ENCODE measurements at regions not wholly inside any gene's neighbourhood (a gene's known extent, or its start where the extent isn't known, plus 50 kb on each side); places are given as distances from the start of the nearest gene placed in this dataset.

- TF ChIP-seq IRF3 (IDR thresholded peaks at IDR 0.05; ENCODE audit: low read depth, low read length): no peak
- TF ChIP-seq EZH2phosphoT487 (IDR thresholded peaks at IDR 0.05; ENCODE audit: borderline replicate concordance, low read depth): no peak
- no peak for TF ChIP-seq RAD21 (IDR thresholded peaks at IDR 0.05; ENCODE audit: low read length)
- TF ChIP-seq FOXM1 (IDR thresholded peaks at IDR 0.05; ENCODE audit: low read depth): no peak
- TF ChIP-seq, protein P1, sequence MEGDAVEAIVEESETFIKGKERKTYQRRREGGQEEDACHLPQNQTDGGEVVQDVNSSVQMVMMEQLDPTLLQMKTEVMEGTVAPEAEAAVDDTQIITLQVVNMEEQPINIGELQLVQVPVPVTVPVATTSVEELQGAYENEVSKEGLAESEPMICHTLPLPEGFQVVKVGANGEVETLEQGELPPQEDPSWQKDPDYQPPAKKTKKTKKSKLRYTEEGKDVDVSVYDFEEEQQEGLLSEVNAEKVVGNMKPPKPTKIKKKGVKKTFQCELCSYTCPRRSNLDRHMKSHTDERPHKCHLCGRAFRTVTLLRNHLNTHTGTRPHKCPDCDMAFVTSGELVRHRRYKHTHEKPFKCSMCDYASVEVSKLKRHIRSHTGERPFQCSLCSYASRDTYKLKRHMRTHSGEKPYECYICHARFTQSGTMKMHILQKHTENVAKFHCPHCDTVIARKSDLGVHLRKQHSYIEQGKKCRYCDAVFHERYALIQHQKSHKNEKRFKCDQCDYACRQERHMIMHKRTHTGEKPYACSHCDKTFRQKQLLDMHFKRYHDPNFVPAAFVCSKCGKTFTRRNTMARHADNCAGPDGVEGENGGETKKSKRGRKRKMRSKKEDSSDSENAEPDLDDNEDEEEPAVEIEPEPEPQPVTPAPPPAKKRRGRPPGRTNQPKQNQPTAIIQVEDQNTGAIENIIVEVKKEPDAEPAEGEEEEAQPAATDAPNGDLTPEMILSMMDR (IDR thresholded peaks at IDR 0.05): no peak
- TF ChIP-seq ZBTB33 (IDR thresholded peaks at IDR 0.05; ENCODE audit: borderline replicate concordance, low read depth): no peak
- TF ChIP-seq TAF1 (IDR thresholded peaks at IDR 0.05; ENCODE audit: borderline replicate concordance, low read depth, low read length): no peak
- no peak for TF ChIP-seq USF2 (IDR thresholded peaks at IDR 0.05; ENCODE audit: borderline replicate concordance, low read depth, low read length)
- TF ChIP-seq RFX5 (IDR thresholded peaks at IDR 0.05; ENCODE audit: low read length): no peak
- no peak for TF ChIP-seq SMC3 (IDR thresholded peaks at IDR 0.05; ENCODE audit: low read depth, low read length)
- TF ChIP-seq CHD2 (IDR thresholded peaks at IDR 0.05; ENCODE audit: low read length, partially characterized antibody): no peak
These were observed 111.9 kb upstream of the UGP2 start for GRCh38 chr2:63729831-63730230.

Measured in SK-N-SH (cell line).